ENCODE measurements at regions not wholly inside any gene's neighbourhood (a gene's known extent, or its start where the extent isn't known, plus 50 kb on each side); places are given as distances from the start of the nearest gene placed in this dataset.

DNA sequence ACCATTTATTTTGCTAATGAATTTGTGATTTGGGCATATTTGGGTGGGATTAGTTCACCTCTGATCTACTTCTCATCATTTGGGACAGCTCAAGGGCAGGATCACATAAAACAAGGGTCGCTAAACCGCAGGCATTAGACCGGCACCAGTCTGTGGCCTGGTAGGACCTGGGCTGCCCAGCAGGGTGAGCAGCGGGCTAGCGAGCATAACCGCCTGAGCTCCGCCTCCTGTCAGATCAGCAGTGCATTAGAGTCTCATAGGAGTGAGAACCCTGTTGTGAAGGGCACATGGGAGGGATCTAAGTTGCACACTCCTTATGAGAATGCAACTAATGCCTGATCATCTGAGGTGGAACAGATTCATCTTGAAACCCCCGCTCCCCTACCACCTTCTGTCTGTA lies 785.3 kb downstream of the TRHDE start:
- H3K4me3 Mint-ChIP-seq (ENCODE audit: unreplicated experiment) = no peak overlapping the region
- H3K9me3 Mint-ChIP-seq (ENCODE audit: unreplicated experiment) = peaks cover 32% of the 10 kb centered on the region
- TF ChIP-seq, protein P1, sequence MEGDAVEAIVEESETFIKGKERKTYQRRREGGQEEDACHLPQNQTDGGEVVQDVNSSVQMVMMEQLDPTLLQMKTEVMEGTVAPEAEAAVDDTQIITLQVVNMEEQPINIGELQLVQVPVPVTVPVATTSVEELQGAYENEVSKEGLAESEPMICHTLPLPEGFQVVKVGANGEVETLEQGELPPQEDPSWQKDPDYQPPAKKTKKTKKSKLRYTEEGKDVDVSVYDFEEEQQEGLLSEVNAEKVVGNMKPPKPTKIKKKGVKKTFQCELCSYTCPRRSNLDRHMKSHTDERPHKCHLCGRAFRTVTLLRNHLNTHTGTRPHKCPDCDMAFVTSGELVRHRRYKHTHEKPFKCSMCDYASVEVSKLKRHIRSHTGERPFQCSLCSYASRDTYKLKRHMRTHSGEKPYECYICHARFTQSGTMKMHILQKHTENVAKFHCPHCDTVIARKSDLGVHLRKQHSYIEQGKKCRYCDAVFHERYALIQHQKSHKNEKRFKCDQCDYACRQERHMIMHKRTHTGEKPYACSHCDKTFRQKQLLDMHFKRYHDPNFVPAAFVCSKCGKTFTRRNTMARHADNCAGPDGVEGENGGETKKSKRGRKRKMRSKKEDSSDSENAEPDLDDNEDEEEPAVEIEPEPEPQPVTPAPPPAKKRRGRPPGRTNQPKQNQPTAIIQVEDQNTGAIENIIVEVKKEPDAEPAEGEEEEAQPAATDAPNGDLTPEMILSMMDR (IDR thresholded peaks at IDR 0.05) = no peak
- H3K27me3 Mint-ChIP-seq (ENCODE audit: unreplicated experiment) = no peaks in the 10 kb centered on the region
- H3K27ac Mint-ChIP-seq (ENCODE audit: unreplicated experiment) = no peak overlapping the region
- H3K36me3 Mint-ChIP-seq (ENCODE audit: unreplicated experiment) = no peaks in the 10 kb centered on the region
- H3K4me1 Mint-ChIP-seq (ENCODE audit: unreplicated experiment) = no peaks in the 10 kb centered on the region
- no peak for DNase-seq (ENCODE audit: extremely low spot score, unreplicated experiment)

DNA sequence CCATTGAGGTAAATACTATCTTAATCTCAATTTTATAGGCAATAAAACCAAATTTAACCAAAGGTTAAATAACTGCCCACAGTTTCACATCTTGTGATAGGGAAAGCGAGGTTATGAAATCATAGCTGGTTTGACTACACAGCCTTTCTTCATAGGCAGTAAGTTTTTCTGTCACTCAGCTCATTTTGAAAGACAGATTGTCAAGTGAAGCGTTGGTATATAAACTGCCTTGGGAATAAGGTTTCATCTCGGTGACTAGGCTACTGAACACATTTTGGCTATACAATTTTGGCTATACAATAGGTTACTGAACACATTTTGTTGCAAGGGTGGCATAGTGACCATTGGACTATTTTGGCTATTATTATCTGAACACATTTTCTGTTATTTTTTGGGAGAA lies 793.7 kb downstream of the TRHDE start:
- Mint-ChIP-seq H3K36me3 (ENCODE audit: unreplicated experiment) (no peaks in the 10 kb centered on the region), H3K9me3 (ENCODE audit: unreplicated experiment) (peaks cover 14% of the 10 kb centered on the region), H3K4me3 (ENCODE audit: unreplicated experiment) (no peak overlapping the region), H3K4me1 (ENCODE audit: unreplicated experiment) (no peaks in the 10 kb centered on the region), H3K27me3 (ENCODE audit: unreplicated experiment) (no peaks in the 10 kb centered on the region), H3K27ac (ENCODE audit: unreplicated experiment) (no peak overlapping the region)
- TF ChIP-seq, protein P1 (IDR thresholded peaks at IDR 0.05) = no peak
- DNase-seq (ENCODE audit: extremely low spot score, unreplicated experiment) = no peak

DNA sequence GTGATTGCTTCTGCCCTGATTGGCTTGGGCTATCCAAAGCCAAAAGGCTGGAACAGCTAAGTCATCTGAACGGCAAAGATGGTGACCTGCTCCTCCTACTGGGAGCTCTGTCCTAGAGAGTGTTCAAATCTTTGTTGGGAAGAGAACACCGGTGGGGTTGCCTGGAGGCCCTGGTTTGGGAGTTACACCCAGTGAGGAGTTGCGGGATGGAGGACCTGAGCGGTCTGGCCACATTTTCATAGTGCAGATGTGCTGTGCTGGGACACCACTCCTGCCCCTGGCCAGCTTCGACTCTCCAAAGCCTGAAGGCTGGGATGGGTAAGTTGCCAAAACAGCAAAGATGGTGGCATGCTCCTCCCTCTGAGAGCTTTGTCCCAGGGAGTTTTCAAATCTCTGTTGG lies 795.4 kb downstream of the TRHDE start:
- no peaks in the 10 kb centered on the region for H3K4me1 Mint-ChIP-seq (ENCODE audit: unreplicated experiment)
- H3K36me3 Mint-ChIP-seq (ENCODE audit: unreplicated experiment) = no peaks in the 10 kb centered on the region
- peaks cover 16% of the 10 kb centered on the region for H3K9me3 Mint-ChIP-seq (ENCODE audit: unreplicated experiment)
- TF ChIP-seq, protein P1 (IDR thresholded peaks at IDR 0.05) = no peak
- H3K4me3 Mint-ChIP-seq (ENCODE audit: unreplicated experiment) = no peak overlapping the region
- no peaks in the 10 kb centered on the region for H3K27me3 Mint-ChIP-seq (ENCODE audit: unreplicated experiment)
- no peak overlapping the region for H3K27ac Mint-ChIP-seq (ENCODE audit: unreplicated experiment)
- no peak for DNase-seq (ENCODE audit: extremely low spot score, unreplicated experiment)

DNA sequence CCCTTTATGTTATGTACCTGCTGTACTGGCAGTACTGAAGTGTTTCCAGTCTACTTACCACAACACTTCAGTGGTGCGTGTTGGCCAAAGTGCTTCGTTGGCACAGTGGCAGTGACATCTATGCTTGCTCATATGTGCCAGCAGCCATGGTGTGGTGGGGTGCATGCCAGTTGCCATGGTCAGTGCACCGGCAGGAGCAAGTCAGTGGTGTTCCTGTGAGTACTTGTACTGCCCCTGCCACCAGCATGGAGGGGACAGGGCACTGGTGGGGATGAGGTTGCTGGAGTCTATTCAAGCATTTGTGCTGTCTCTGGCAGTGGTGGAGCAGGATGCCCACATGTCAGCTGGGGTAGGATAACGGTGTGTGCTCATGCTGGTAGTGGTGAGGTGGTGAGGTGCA lies 800.0 kb downstream of the TRHDE start:
- no peaks in the 10 kb centered on the region for H3K27me3 Mint-ChIP-seq (ENCODE audit: unreplicated experiment)
- H3K9me3 Mint-ChIP-seq (ENCODE audit: unreplicated experiment) = peaks cover 26% of the 10 kb centered on the region

DNA sequence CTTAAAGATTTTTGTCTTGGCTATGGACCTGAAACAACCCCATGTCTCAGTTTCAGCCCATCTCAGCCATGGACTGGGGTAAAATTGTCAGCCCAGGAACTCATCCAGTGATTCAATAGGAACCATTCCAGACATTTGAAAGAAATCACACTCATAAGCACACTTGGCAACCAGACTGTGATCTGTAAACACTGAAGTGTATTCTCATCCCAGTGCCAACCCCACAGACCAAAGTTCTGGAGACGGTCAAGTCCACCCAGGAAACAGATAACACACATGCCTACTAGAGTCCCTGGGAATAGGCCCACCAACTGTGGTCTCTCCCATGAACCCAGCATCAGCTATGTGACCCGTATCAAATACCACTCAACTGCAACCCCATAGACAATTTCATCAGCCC lies 804.6 kb downstream of the TRHDE start:
- Mint-ChIP-seq H3K27ac (ENCODE audit: unreplicated experiment) (no peak overlapping the region), H3K27me3 (ENCODE audit: unreplicated experiment) (no peaks in the 10 kb centered on the region), H3K4me3 (ENCODE audit: unreplicated experiment) (no peak overlapping the region), H3K4me1 (ENCODE audit: unreplicated experiment) (no peaks in the 10 kb centered on the region), H3K9me3 (ENCODE audit: unreplicated experiment) (peaks cover 14% of the 10 kb centered on the region), H3K36me3 (ENCODE audit: unreplicated experiment) (no peaks in the 10 kb centered on the region)
- DNase-seq (ENCODE audit: extremely low spot score, unreplicated experiment) = no peak
- TF ChIP-seq, protein P1 (IDR thresholded peaks at IDR 0.05) = no peak

More for the DNA sequence above, 800.0 kb downstream of the TRHDE start:
- H3K4me3 Mint-ChIP-seq (ENCODE audit: unreplicated experiment) = no peak overlapping the region
- TF ChIP-seq, protein P1 (IDR thresholded peaks at IDR 0.05) = no peak
- no peaks in the 10 kb centered on the region for H3K4me1 Mint-ChIP-seq (ENCODE audit: unreplicated experiment)
- no peaks in the 10 kb centered on the region for H3K36me3 Mint-ChIP-seq (ENCODE audit: unreplicated experiment)
- no peak overlapping the region for H3K27ac Mint-ChIP-seq (ENCODE audit: unreplicated experiment)
- DNase-seq (ENCODE audit: extremely low spot score, unreplicated experiment) = no peak
